Neural cell (in vitro differentiated cells): ENCODE measurements at regions not wholly inside any gene's neighbourhood (a gene's known extent, or its start where the extent isn't known, plus 50 kb on each side); places are given as distances from the start of the nearest gene placed in this dataset.

Experiments used
- H2AFZ ChIP-seq: fragments of 200-600, 300-800 bp; sonication (generic), shearing (Covaris generic); 2 replicates; pipeline ENCODE4 v1.6.0; 2014; ENCODE audit warnings: low read depth, mild to moderate bottlenecking, antibody characterized with exemption, low read length, moderate library complexity
- H3F3A ChIP-seq: fragments of 200-600 bp; shearing (Covaris generic); 2 replicates; pipeline ENCODE4 v1.6.1; 2016; ENCODE audit warnings: mild to moderate bottlenecking, moderate library complexity, mixed read lengths, antibody characterized with exemption, low read length; ENCODE audit not compliant: insufficient read depth, poor library complexity, severe bottlenecking
- H3K27ac ChIP-seq: fragments of 200-600, 300-800 bp; sonication (generic), shearing (Covaris generic); 2 replicates; pipeline ENCODE4 v1.5.1; 2014; ENCODE audit warnings: mild to moderate bottlenecking, low read length, moderate library complexity
- H3K27me3 ChIP-seq: fragments of 300-800, 200-600 bp; sonication (generic), shearing (Covaris generic); 2 replicates; pipeline ENCODE4 v1.6.0; 2014; ENCODE audit warnings: mild to moderate bottlenecking, low read depth, low read length, moderate library complexity; ENCODE audit not compliant: insufficient read depth
- H3K36me3 ChIP-seq: fragments of 300-800, 200-600 bp; sonication (generic), shearing (Covaris generic); 2 replicates; pipeline ENCODE4 v1.5.1; 2014; ENCODE audit warnings: mild to moderate bottlenecking, antibody characterized with exemption, low read length, moderate library complexity; ENCODE audit not compliant: insufficient read depth
- H3K4me2 ChIP-seq: fragments of 300-800, 200-600 bp; sonication (generic), shearing (Covaris generic); 2 replicates; pipeline ENCODE4 v1.6.0; 2014; ENCODE audit warnings: mild to moderate bottlenecking, low read length
- H3K4me3 ChIP-seq: fragments of 300-800, 200-600 bp; sonication (generic), shearing (Covaris generic); 2 replicates; pipeline ENCODE4 v1.5.1; 2014; ENCODE audit warnings: mild to moderate bottlenecking, low read length, moderate library complexity
- H3K79me2 ChIP-seq: fragments of 200-600 bp; shearing (Covaris generic); replicated peaks from 2 replicates; pipeline ENCODE4 v1.6.0; 2014; ENCODE audit warnings: mild to moderate bottlenecking, low read length, moderate library complexity; ENCODE audit not compliant: insufficient read depth
- H3K9ac ChIP-seq: fragments of 300-800, 200-600 bp; sonication (generic), shearing (Covaris generic); 2 replicates; pipeline ENCODE4 v1.6.1; 2016; ENCODE audit warnings: mild to moderate bottlenecking, low read length, mixed read lengths
- H3K9me2 ChIP-seq: fragments of 200-600 bp; shearing (Covaris generic); 2 replicates; pipeline ENCODE4 v1.6.1; 2016; ENCODE audit warnings: mild to moderate bottlenecking, low read length, mixed read lengths; ENCODE audit not compliant: insufficient read depth
- H3K9me3 ChIP-seq: fragments of 200-600, 300-800 bp; sonication (generic), shearing (Covaris generic); 2 replicates; pipeline ENCODE4 v1.6.1; 2016; ENCODE audit warnings: mild to moderate bottlenecking, mixed run types, low read length, moderate library complexity, mixed read lengths
- H4K20me1 ChIP-seq: fragments of 200-600 bp; shearing (Covaris generic); 2 replicates; pipeline ENCODE4 v1.6.1; 2016; ENCODE audit warnings: mild to moderate bottlenecking, mixed run types; ENCODE audit not compliant: insufficient read depth
- EP300 ChIP-seq: fragments of 450-650 bp; conservative IDR thresholded peaks from 2 replicates; pipeline ENCODE4 v1.6.1; 2014; ENCODE audit warnings: antibody characterized with exemption, mild to moderate bottlenecking, moderate library complexity; ENCODE audit not compliant: poor library complexity, severe bottlenecking
- EZH2 ChIP-seq: fragments of 200-600, 300-800 bp; shearing (Covaris generic), sonication (generic); IDR thresholded peaks from 2 replicates; pipeline ENCODE4 v1.6.1; 2014; ENCODE audit warnings: antibody characterized with exemption, low read length, borderline replicate concordance, mild to moderate bottlenecking; ENCODE audit not compliant: insufficient read depth, poor library complexity, severe bottlenecking
- MXI1 ChIP-seq: fragments of 450-650 bp; conservative IDR thresholded peaks from 2 replicates; pipeline ENCODE4 v1.6.1; 2014; ENCODE audit warnings: antibody characterized with exemption, mild to moderate bottlenecking; ENCODE audit not compliant: poor library complexity, severe bottlenecking
- POLR2AphosphoS5 ChIP-seq: IDR thresholded peaks from 2 replicates; pipeline ENCODE4 v1.6.1; 2012
- RAD21 ChIP-seq: fragments of 450-650 bp; conservative IDR thresholded peaks from 2 replicates; pipeline ENCODE4 v1.6.1; 2014; ENCODE audit warnings: antibody characterized with exemption, mild to moderate bottlenecking, moderate library complexity
- SMC3 ChIP-seq: fragments of 450-650 bp; conservative IDR thresholded peaks from 2 replicates; pipeline ENCODE4 v1.6.1; 2014; ENCODE audit warnings: antibody characterized with exemption, mild to moderate bottlenecking, moderate library complexity; ENCODE audit not compliant: poor library complexity
- TAF1 ChIP-seq: IDR thresholded peaks from 2 replicates; pipeline ENCODE4 v1.6.1; 2012; ENCODE audit warnings: low read depth
- TF ChIP-seq, protein P1 (sequence below): IDR thresholded peaks from 2 replicates; pipeline ENCODE4 v1.6.1; 2012; ENCODE audit warnings: borderline replicate concordance
- TF ChIP-seq, protein P2 (sequence below): fragments of 450-650 bp; IDR thresholded peaks from 2 replicates; pipeline ENCODE4 v1.5.1; 2014; ENCODE audit warnings: antibody characterized with exemption, mild to moderate bottlenecking, moderate library complexity; ENCODE audit not compliant: poor library complexity, severe bottlenecking

DNA sequence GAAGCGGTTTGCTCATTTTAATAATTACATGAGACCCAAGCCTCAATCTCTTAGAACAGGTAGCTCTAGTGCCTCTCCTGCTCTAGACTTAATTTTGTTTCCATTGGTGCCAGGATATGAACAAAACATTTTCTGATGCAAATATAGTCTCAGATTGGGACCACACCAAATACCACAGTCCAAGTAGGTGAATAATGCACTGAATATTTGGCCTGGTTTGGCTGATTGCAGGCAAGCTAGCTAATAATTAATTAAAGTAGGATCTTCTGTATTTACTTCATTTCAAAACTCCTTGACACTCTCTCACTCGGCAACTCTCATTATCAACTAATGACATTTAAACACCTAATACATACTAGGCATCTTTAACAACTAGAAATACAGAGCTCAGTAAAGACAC, 219.6 kb downstream of the LTN1 start:
- H4K20me1 ChIP-seq: no peaks in the 10 kb centered on the region
- TF ChIP-seq, protein P1, sequence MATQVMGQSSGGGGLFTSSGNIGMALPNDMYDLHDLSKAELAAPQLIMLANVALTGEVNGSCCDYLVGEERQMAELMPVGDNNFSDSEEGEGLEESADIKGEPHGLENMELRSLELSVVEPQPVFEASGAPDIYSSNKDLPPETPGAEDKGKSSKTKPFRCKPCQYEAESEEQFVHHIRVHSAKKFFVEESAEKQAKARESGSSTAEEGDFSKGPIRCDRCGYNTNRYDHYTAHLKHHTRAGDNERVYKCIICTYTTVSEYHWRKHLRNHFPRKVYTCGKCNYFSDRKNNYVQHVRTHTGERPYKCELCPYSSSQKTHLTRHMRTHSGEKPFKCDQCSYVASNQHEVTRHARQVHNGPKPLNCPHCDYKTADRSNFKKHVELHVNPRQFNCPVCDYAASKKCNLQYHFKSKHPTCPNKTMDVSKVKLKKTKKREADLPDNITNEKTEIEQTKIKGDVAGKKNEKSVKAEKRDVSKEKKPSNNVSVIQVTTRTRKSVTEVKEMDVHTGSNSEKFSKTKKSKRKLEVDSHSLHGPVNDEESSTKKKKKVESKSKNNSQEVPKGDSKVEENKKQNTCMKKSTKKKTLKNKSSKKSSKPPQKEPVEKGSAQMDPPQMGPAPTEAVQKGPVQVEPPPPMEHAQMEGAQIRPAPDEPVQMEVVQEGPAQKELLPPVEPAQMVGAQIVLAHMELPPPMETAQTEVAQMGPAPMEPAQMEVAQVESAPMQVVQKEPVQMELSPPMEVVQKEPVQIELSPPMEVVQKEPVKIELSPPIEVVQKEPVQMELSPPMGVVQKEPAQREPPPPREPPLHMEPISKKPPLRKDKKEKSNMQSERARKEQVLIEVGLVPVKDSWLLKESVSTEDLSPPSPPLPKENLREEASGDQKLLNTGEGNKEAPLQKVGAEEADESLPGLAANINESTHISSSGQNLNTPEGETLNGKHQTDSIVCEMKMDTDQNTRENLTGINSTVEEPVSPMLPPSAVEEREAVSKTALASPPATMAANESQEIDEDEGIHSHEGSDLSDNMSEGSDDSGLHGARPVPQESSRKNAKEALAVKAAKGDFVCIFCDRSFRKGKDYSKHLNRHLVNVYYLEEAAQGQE: no peak
- TF ChIP-seq EP300: no peak
- TF ChIP-seq TAF1: no peak
- no peak for TF ChIP-seq EZH2
- TF ChIP-seq, protein P2, sequence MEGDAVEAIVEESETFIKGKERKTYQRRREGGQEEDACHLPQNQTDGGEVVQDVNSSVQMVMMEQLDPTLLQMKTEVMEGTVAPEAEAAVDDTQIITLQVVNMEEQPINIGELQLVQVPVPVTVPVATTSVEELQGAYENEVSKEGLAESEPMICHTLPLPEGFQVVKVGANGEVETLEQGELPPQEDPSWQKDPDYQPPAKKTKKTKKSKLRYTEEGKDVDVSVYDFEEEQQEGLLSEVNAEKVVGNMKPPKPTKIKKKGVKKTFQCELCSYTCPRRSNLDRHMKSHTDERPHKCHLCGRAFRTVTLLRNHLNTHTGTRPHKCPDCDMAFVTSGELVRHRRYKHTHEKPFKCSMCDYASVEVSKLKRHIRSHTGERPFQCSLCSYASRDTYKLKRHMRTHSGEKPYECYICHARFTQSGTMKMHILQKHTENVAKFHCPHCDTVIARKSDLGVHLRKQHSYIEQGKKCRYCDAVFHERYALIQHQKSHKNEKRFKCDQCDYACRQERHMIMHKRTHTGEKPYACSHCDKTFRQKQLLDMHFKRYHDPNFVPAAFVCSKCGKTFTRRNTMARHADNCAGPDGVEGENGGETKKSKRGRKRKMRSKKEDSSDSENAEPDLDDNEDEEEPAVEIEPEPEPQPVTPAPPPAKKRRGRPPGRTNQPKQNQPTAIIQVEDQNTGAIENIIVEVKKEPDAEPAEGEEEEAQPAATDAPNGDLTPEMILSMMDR: no peak
- TF ChIP-seq SMC3: no peak
- no peak for TF ChIP-seq RAD21
- TF ChIP-seq POLR2AphosphoS5: no peak
- no peak for TF ChIP-seq MXI1
- no peaks in the 10 kb centered on the region for H3K9me3 ChIP-seq
- H3K27ac ChIP-seq: no peak overlapping the region
- no peak overlapping the region for H3K4me2 ChIP-seq
- no peaks in the 10 kb centered on the region for H3K79me2 ChIP-seq
- no peak overlapping the region for H3K9ac ChIP-seq
- H3F3A ChIP-seq: no peaks in the 10 kb centered on the region
- H3K9me2 ChIP-seq: no peaks in the 10 kb centered on the region
- no peaks in the 10 kb centered on the region for H3K36me3 ChIP-seq
- H2AFZ ChIP-seq: no peak overlapping the region
- H3K27me3 ChIP-seq: no peaks in the 10 kb centered on the region
- no peak overlapping the region for H3K4me3 ChIP-seq

DNA sequence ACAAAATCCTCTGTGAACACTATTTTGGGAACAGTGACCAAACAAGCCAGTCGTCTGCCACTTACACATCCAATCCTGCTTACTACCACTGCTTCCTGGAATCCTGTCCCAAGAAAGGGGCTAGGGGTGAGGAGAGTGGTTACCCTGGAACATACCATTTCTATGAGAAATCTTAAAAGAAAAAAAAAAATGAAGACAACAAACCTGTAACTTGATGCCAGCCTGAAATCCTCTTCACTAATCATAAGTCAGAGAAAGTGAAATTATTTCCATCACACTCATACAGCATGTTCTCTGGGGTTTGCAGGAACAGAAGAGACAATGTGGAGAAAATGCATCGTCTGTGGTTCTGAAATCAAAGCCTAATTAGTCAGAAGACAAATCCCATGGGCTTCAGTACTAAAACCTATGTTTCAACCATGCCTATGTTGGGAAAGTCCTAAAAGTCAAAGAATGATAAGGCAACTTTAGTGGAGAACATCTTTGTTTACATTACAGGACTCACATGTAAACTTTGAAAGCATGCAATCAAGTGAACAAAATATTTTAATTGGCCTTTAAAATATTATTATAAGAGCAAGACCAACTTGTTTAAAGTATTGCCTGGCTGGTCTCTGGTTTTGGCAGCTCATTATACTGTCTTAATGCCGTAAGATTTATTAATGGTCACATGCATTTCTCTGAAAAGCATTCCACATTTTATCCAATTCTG, 220.7 kb downstream of the LTN1 start:
- Histone ChIP-seq H3K9ac (no peak overlapping the region), H3K4me3 (no peak overlapping the region), H3K27me3 (no peaks in the 10 kb centered on the region), H3K4me2 (no peak overlapping the region), H3K27ac (no peak overlapping the region), H3K9me3 (no peaks in the 10 kb centered on the region), H3K79me2 (no peaks in the 10 kb centered on the region), H3K36me3 (no peaks in the 10 kb centered on the region), H3F3A (no peaks in the 10 kb centered on the region), H2AFZ (no peak overlapping the region), H4K20me1 (no peaks in the 10 kb centered on the region), H3K9me2 (no peaks in the 10 kb centered on the region)
- no peak for TF ChIP-seq EZH2
- TF ChIP-seq TAF1: no peak
- TF ChIP-seq, protein P1: no peak
- TF ChIP-seq POLR2AphosphoS5: no peak
- TF ChIP-seq SMC3: no peak
- TF ChIP-seq RAD21: no peak
- TF ChIP-seq MXI1: no peak
- TF ChIP-seq, protein P2: no peak
- no peak for TF ChIP-seq EP300
